ENCODE measurements at regions not wholly inside any gene's neighbourhood (a gene's known extent, or its start where the extent isn't known, plus 50 kb on each side); places are given as distances from the start of the nearest gene placed in this dataset.

DNA sequence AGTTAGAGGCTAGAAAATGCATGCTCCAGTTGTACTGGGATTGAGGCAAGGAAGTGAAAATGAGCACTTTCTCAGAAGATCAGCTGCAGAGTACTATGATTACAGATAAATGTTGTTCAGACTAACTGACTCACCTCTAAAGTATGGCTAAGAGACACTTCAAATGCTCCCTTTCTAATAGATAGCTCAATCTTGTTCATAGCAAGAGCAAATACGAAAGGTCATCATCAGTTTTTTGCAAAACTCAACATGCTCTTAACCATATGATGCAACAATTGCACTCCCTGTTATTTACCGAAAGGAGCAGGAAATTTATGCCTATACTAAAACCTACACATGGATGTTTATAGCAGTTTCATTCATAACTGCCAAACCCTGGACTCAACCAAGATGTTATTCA is 838.4 kb upstream of the INTU start:
- no peak for DNase-seq

DNA sequence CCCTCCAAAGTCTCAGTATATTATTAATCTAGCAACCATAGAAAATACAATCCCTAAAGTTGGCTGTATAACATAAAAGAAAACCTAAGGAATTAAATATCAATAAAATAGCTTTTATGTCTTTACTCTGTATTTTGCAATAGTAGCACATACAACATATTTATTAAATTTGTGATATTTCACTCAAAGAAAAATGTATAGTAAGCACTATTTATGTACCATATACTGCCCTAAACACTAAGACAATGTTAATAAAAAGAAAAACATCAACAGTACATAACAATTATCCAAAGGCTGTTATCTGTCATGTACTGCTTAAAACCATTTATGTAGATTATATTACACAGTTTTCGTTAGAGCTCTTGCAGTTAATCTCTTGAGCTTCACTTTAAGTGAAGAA is 834.5 kb upstream of the INTU start:
- DNase-seq: no peak

DNA sequence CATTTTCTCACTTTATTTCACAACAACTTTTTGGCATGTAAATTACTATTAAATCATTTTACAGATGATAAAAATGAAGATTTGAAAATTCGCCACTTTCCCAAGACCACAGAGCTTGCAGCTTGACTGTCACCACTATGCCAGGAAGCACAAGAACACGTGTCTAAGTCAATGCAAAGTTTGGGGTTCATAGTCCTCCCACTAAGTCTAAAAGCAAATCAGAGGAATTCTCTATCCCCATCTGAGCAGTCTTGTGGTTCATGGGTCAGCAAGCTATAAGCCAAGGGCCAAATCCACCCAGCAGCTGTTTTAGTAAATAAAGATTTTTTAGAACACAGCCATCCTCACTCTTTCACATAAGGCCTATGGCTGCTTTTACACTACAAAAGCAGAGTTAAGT is 833.3 kb upstream of the INTU start:
- DNase-seq: no peak

DNA sequence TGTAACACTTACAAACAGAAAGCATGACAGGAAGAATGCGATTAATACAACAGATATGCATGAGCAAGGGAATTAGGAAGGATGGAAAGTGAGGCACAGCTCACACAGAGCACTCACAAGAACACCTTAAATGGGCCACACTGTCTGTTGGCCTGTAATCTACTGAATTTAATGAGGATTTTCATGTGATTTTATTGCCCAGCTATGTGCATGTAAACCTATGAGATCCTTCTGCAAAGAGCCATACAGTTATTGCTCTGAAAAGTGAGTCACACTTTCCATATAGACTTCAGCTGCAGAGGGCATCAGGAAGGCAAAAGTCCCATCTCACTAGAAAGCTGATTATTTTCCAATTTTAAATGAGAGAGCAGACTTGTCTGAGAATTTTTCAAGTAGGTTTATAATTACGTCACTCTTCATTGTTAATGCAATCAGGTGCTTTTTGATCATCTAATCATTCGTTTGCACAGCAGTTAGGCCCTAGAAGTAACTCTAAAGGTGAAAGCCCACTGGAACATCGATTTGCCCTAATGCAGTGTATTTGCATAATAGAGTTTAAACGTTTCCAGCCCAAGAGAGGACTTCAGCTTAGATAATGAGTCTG is 832.7 kb upstream of the INTU start:
- DNase-seq: peak in 1 of 3 experiments; percentile 55

DNA sequence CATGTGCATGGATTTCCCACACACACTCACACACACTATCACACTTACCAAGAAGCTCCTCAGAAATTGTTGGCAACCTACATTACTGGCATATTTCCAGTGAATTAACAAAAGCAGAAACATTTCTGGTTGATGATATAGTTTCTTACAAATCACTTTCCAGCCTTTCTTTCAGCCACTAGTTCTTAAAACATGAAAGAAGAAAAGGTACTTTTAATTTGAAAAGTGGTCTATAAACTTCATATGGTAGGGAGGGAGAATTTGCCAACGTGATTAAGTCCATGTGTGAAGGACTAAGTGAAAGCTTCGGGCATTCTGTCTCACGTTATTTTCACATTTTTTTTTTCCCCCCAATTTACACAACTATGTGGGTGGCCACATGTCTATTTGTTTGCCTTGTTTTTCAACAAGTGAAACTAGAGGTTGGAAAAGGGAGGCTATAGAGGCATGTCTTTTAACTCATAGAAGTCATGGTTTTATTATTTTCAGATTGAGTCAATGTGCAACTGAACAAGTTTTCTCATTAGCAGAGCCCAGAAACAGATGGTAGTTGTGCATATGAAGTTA is 832.1 kb upstream of the INTU start:
- no peak for DNase-seq

DNA sequence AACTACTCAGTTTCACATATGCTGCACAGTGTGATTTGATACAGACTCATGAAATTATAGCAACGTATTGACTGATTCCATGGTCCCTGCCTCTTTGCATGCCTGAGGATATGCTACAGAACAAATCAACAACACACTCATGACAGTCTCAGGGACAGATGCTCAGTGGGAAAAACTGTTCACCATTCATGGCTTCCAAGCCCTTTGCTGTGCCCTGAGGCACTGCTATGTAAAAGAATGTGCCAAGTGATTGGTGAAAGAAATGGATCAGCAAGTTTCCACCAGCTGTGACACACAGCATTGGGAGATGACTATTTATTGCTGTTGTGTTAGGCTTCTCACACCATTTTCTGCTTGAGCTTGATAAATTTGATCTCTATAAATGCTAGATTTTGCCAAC is 825.6 kb upstream of the INTU start:
- no peak for DNase-seq

DNA sequence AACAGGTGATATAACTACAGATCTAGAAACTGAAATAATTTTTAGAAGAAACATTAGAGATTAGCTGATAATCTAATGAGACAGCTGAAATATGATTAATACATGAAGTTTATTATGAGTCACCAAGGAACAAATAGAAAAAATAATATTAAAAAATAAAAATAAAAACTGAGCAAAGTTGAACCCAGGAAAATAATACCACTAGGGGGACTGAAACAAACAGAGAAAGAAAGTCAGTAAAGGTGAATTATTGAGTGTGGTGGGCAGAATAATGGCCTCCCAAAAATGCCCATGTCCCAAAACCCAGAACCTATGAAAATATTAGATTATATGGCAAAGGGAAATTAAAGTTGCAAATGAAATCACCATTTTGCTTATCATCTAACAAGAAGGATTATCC is 820.7 kb upstream of the INTU start:
- DNase-seq: no peak

DNA sequence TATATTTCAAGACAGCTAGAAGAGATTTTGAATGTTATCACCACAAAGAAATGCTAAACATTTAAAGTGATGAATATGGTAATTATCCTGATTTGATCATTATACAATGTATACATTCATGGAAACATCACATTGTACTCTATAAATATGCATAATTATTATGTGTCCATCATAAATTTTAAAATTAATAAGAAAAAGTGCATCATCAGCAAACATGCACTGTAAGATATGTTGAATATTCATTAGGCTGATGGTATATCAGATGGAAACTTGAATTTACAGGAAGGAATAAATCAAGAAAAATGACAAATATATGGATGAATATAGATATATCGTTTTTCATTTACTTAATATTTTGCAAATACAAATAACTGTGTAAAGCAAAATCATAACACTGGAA is 812.1 kb upstream of the INTU start:
- no peak for DNase-seq

DNA sequence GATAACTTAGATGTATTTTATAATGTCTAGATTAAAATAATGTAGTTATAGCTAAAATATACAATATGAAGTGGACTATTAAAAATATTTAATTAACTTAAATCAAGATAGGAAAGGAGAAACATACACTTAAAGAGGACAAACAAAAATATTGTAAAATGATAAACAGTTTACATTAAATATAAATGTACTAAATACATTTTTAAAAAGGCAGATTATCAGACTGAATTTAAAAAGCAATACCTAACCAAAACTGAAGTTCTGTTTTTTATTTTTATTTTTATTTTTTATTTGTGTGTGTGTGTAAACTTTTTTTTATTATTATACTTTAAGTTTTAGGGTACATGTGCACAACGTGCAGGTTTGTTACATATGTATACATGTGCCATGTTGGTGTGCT is 811.6 kb upstream of the INTU start:
- DNase-seq: no peak

DNA sequence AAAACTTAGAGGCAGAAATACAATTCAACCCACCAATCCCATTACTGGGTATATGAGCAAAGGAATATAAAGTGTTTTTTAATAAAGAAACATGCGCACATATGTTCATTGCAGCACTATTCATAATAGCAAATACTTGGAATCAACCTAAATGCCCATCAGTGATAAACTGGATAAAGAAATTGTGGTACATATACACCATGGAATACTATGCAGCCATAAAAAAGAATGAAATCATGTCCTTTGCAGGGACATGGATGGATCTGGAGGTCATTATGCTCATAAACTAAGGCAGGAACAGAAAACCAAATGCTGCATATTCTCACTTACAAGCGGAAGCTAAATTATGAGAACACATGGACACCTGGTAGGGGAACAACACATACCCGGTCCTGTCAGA is 807.7 kb upstream of the INTU start:
- DNase-seq: no peak

DNA sequence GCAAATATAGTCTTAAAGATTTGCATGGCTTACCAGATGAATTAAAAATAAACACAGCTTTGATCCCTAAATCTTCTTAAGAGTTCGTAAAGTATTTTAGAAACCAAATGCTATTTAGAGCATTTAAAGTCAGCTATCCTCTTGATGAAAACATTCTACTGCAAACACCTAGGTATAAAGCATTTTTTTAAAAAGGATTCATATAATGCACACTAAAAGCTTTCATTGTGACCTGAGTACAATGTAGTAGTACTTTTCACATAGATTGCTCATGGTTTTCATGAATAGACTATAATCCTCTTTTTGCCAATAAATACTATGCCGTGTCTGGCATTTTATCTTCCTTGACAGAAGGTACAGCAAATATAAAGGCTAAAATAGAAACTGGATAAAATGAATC is 805.1 kb upstream of the INTU start:
- no peak for DNase-seq

DNA sequence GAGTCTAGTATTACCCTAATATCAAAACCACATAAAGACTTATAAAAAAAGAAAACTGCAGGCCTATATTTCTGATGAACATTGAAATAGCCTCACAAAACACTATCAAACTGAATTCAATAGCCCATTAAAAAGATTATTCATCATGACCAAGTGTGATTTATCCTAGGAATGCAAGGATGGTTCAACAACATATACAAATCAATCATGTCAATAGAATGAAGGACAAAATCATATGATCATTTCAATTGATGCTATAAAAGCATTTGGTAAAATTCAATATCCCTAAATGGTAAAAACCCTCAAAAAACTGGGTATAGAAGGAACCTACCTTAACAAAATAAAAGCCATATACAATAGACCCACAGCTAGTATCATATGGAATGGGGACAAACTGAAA is 797.9 kb upstream of the INTU start:
- no peak for DNase-seq

DNA sequence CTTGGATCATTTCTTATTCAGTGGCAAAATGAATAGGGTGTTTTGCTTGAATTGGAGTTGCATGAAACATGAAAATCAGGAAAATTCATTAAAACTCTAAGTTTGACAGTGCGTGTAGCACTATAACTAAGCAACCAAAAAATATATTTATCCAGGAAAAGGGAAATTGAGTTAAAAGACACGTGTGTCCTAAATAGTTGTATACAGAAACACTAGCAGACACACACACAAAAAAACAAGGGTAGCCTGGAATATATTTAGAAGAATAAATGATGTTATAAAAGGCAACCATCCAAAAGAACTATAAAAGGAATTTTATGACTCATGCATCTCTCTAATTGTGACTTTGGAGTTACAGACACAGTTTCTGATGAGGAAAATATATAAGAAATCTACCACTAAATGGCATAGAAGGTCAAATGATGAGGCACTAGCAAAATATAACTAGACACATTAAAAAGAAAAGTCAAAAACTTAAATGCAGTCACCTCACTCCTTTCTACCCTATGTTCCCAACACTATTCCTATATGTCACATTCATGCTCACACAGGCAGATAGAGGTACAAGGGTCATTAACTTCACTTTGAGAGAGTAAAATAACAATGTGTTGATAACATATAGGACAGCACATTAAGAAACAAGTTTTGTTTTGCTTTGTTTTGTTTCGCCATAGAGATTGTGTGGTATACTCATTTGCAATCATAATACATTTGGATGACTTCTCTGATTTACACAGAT is 793.6 kb upstream of the INTU start:
- DNase-seq: no peak

DNA sequence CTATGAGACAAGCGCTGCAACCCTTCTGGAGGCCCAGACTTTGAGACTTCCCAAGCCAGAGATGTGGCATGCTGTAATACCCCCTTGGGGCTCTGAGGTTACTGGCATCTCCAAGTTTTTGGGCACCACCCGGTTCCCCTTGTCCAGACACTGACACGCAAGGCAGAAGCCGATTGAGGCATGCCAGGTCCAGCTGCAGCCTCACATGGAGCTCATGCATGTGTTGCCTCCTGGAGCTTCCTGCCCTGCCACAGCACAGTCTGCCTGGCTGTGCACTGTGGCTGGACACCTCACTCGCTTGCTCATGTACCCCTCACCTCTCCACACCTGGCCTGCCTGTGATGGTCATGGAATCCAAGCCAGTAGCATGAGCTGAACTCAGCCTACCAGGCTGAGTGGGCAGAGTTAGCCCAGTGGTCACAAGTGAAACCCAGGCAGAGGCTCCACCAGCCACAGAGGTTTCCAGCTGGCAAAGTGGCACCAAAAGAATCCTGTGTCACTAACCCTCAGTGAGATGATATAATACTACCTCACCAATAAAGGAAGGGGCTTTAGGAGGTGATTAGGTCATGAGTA is 789.2 kb upstream of the INTU start:
- DNase-seq: no peak

DNA sequence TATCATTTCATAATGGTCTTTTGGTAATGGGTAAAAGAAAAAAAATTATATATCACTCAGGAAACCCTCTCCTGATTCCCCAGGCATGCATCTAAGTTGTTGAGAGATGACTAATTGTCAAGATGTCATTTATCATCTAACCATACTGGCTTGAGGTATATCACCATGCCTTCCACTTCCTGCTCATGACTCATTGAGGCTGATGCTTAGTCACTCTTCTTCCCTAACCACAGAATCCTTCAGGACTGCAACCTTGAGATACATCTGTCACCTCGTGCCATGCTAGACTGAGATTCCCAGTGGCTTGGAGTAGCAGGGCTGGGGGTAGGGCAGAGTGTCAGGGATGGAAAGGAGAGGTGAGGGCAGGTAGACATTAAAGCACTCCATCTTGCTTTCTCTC is 782.5 kb upstream of the INTU start:
- DNase-seq: peak in 1 of 3 experiments; percentile 5

DNA sequence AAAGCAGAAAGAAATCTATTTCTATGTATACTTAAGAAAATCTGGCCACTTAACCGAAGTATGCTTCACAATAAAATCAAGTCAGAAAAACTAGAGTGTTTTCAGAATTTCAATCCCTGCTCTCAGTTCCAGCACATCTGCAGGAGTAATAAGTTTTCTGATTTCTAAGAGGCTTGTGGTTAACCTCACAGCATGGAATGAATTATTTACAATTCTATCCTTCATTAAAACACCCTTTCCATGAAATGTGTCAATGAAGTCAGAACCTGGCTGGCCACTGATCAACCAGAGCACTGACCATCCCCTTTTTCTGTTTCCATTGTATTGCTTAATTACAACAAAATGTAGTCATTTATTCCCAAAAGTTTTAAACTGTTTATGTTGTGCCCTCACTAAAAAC is 781.4 kb upstream of the INTU start:
- DNase-seq: no peak

DNA sequence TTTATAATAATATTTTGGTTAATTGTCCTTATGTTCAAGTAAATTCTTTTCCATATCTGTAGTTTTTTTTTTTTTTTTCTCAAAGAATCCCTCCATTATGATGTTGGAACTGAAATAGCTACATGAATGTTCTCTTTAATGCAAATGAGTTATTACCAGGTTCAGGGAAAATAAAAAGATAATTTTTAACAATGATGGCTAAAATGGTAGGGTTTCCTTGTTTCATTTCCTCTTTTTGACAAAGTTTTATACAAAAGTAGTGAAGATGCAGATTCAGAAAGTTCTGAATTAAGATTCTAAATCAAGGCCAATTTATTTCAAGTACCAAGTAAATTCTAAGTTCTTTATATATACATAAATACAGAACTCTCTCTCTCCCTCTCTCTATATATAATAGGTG is 779.0 kb upstream of the INTU start:
- no peak for DNase-seq

DNA sequence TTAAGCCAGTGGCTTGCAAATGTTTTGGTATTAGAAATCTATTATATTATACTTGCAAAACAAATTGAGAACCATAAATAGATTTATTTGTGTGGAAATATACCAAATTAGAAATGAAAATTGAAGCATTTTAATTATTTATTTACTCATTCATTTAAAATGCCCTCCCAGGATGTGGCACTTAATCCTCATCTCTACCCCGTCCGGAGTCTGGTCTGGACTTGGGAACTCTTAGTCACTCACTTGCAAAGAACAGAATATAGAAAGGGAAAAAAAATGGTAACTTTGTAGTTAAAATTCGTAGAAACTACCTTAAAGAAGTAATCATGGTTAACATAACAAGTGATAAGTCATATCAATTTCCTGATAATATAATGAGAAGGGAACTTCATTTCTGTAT is 775.9 kb upstream of the INTU start:
- no peak for DNase-seq

DNA sequence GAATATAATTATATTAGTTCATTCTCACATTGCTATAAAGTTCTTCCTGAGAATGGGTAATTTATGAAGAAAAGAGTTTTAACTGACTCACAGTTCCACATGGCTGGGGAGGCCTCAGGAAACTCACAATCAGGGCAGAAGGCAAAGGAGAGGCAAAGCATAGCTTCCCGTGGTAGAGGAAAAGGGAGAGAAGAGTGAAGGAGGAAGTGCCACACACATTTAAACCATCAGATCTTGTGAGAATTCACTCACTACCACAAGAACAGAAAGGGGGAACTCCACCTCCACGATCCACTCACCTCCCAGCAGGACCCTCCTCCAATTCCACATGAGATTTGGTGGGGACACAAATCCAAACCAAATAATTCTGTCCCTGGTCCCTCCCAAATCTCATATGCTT is 773.4 kb upstream of the INTU start:
- no peak for DNase-seq

DNA sequence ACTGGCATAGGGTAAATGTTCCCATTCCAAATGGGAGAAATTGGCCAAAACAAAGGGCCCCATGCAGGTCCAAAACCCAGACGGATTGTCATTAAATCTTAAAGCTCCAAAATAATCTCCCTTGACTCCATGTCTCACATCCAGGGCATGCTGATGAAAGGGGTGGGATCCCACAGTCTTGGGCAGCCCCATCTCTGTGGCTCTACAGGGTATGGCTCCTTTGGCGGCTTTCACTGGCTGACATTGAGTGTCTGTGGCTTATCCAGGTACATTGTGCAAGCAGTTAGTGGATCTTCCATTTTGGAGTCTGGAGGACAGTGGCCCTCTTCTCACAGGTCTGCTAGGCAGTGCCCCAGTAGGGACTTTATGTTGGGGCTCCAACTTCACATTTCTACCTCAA is 772.9 kb upstream of the INTU start:
- DNase-seq: no peak

DNA sequence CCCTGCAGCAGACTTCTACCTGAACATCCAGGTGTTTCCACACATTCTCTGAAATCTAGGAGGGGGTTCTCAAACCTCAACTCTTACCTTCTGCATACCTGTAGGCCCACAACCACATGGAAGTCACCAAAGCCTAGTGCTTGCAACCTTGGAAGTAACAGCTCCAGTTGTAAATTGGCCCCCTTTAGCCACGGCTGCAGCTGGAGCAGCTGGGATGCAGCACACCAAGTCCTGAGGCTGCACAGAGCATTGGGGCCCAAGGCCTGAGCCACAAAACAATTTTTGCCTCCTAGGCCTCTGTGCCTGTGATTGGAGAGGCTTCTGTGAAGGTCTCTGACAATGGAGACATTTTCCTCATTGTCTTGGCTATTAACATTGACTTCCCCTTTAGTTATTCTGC is 772.4 kb upstream of the INTU start:
- DNase-seq: no peak

DNA sequence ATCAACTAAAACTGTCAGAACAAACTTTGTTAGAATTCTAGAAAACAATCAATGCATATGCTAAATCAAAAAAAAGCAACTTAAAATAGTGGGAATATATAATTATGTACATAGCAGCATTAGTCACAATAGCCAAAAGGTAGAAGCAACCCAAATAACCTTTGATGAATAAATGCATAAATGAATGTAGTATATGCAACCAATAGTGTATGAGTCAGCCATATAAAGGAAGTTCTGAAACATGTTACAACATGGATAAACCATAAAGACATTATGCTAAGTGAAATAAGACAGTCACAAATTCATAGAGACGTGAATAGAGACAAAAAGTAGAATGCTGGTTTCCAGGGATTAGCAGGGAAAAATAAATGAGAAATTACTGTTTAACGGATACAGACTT is 762.8 kb upstream of the INTU start:
- DNase-seq: no peak

DNA sequence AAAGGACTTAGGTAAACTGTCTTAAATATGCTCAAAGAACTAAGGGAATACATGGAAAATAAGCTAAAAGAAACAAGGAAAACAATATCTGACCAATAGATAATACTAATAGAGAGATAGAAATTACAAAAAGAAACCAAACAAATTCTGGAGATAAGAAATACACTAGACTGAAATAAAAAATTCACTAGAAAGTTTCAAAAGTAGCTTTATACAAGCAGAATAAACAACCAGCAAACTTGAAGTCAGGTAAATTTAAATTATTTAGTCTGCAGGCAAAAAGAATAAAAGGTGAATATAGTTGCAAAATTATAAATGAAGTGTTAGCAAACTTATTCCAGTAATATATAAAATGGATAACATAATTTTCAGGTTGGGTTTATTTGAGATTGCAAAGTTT is 760.9 kb upstream of the INTU start:
- DNase-seq: no peak

DNA sequence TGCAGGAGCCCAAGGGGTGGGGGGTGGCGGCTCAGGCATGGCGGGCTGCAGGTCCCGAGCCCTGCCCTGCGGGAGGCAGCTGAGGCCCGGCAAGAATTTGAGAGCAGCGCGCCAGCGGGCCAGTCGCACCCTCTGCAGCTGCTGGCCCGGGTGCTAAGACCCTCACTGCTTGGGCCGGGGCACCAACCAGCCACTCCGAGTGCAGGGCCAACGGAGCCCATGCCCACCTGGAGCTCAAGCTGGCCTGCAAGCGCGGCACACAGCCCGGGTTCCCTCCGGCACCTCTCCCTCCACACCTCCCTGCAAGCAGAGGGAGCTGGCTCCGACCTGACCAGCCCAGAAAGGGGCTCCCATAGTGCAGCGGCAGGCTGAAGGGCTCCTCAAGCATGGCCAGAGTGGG is 758.2 kb upstream of the INTU start:
- DNase-seq: no peak

DNA sequence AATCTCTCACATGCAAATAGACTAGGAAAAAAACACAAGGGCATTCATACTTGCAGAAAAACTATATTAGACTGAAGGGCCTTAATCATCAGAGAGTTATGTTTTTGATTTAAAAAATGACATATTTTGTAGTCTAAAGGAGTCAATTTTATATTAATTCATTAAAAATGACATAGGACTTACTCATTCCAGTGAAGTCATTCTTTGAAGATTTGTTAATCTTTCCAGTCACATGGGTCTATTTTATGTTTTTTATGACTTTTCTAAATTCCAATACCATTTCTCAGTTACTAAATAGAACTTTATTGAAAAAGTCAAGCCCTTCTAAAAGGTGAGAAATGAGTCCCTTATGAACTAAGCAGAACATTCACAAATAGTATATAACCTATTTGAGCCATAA is 743.8 kb upstream of the INTU start:
- DNase-seq: no peak

All from NCI-H1417 (cell line).